Kidney (tissue), 13 donors: ENCODE measurements at regions not wholly inside any gene's neighbourhood (a gene's known extent, or its start where the extent isn't known, plus 50 kb on each side); places are given as distances from the start of the nearest gene placed in this dataset.

Source experiments
- DNase-seq, 5 donors: peaks; one replicate each; pipeline ENCODE4 v3.0.0-alpha.2; 2013 to 2020
- FAIRE-seq: peaks from 2 replicates; lab custom pipeline; 2012; peaks lifted over from hg19 to GRCh38; lab: Jason Lieb, UNC
- H3K27ac ChIP-seq, 2 donors: one replicate each; pipeline ENCODE4 v1.7.0; 2013; ENCODE audit warnings: low read depth in 2 of 2, low read length in 2 of 2, inconsistent platforms in 1 of 2
- H3K27me3 ChIP-seq: one replicate; pipeline ENCODE4 v1.7.1; 2013; ENCODE audit warnings: low read length, inconsistent platforms; ENCODE audit not compliant: control insufficient read depth, insufficient read depth
- H3K36me3 ChIP-seq, 3 donors: one replicate each; pipeline versions ENCODE4 v1.7.0 to v1.7.1; 2013; ENCODE audit warnings: low read length in 3 of 3, control low read depth in 1 of 3, inconsistent platforms in 1 of 3; ENCODE audit not compliant: insufficient read depth in 3 of 3, control insufficient read depth in 2 of 3
- H3K4me1 ChIP-seq, 3 donors: one replicate each; pipeline versions ENCODE4 v1.7.0 to v1.7.1; 2013; ENCODE audit warnings: low read length in 3 of 3, inconsistent platforms in 1 of 3, low read depth in 1 of 3; ENCODE audit not compliant: control insufficient read depth in 2 of 3, insufficient read depth in 2 of 3
- H3K4me3 ChIP-seq, 3 donors: one replicate each; pipeline versions ENCODE4 v1.7.0 to v1.8.1; 2013; ENCODE audit warnings: low read length in 3 of 3, control low read depth in 1 of 3, inconsistent platforms in 1 of 3
- H3K9ac ChIP-seq, 3 donors: one replicate each; pipeline versions ENCODE4 v1.7.0 to v1.7.1; 2013; ENCODE audit warnings: low read length in 3 of 3, control low read depth in 1 of 3, inconsistent platforms in 1 of 3
- H3K9me3 ChIP-seq, 3 donors: one replicate each; pipeline versions ENCODE4 v1.7.0 to v1.7.1; 2013; ENCODE audit warnings: low read length in 3 of 3, control low read depth in 1 of 3, inconsistent platforms in 1 of 3; ENCODE audit not compliant: control insufficient read depth in 2 of 3, insufficient read depth in 1 of 3
- CTCF ChIP-seq: IDR thresholded peaks from 3 replicates; pipeline ENCODE4 v1.5.1; 2012; ENCODE audit warnings: mild to moderate bottlenecking, moderate library complexity, borderline replicate concordance; ENCODE audit not compliant: insufficient read depth; ENCODE audit errors: extremely low read depth
- intact Hi-C: fragments of 100-400 bp; cut with DNase I; formaldehyde crosslinking; loops from one replicate; pipeline ENCODE4 v1.11.1; 2022
- donor health status: control.
- donor health status: control.
- donor health status: control.
- donor health status: control.
- donor health status: control.
- donor health status: DM: yes; HTN: yes; CAD: no.
- donor health status: Normal renal cell carcinoma (clear cell type).

- Histone ChIP-seq H3K4me1 (no peaks in the 10 kb centered on the region), H3K27me3 (no peaks in the 10 kb centered on the region), H3K9me3 (peaks cover 0 to 18% (median 0%) of the 10 kb centered on the region in 3 donors), H3K4me3 (no peak overlapping the region), H3K9ac (no peak overlapping the region), H3K36me3 (no peaks in the 10 kb centered on the region), H3K27ac (no peak overlapping the region)
- FAIRE-seq (no peak), DNase-seq (no peak)
- intact Hi-C loops = no loop called here
- no peak for TF ChIP-seq CTCF
Measured at GRCh38 chr2:238669581-238670080, 178.3 kb upstream of the TWIST2 start.

- H3K4me3 ChIP-seq = no peak overlapping the region
- H3K36me3 ChIP-seq = no peaks in the 10 kb centered on the region
- DNase-seq = no peak
- no peak for FAIRE-seq
- H3K9me3 ChIP-seq = peaks cover 0 to 18% (median 0%) of the 10 kb centered on the region in 3 donors
- H3K9ac ChIP-seq = no peak overlapping the region
- intact Hi-C loops = no loop called here
- H3K27me3 ChIP-seq = no peaks in the 10 kb centered on the region
- H3K4me1 ChIP-seq = no peaks in the 10 kb centered on the region
- no peak overlapping the region for H3K27ac ChIP-seq
- TF ChIP-seq CTCF = no peak
Measured at GRCh38 chr2:238670111-238670585, 177.7 kb upstream of the TWIST2 start.

- Histone ChIP-seq H3K4me1 (no peaks in the 10 kb centered on the region), H3K27me3 (no peaks in the 10 kb centered on the region), H3K4me3 (no peak overlapping the region), H3K9me3 (no peaks in the 10 kb centered on the region), H3K9ac (no peak overlapping the region), H3K27ac (no peak overlapping the region), H3K36me3 (no peaks in the 10 kb centered on the region)
- TF ChIP-seq CTCF = no peak
- intact Hi-C loops = no loop called here
- no peak for FAIRE-seq
- peak in 1 of 5 donors; percentile 46 for DNase-seq
Measured at GRCh38 chr2:238682536-238682935, 165.3 kb upstream of the TWIST2 start.
